HG03432 (cell line): ENCODE measurements at regions not wholly inside any gene's neighbourhood (a gene's known extent, or its start where the extent isn't known, plus 50 kb on each side); places are given as distances from the start of the nearest gene placed in this dataset.
"Not testable (repeated sequence)": the region's sequence is repeated elsewhere in the genome, so short reads cannot be mapped to it uniquely, and the experiment has no call there.

ENCODE experiments used
- ATAC-seq: cut with Tn5 transposase; IDR thresholded peaks from one replicate; pipeline ENCODE4 v1.9.1; 2021; ENCODE audit warnings: mild to moderate bottlenecking, moderate library complexity; ENCODE audit not compliant: unreplicated experiment

DNA sequence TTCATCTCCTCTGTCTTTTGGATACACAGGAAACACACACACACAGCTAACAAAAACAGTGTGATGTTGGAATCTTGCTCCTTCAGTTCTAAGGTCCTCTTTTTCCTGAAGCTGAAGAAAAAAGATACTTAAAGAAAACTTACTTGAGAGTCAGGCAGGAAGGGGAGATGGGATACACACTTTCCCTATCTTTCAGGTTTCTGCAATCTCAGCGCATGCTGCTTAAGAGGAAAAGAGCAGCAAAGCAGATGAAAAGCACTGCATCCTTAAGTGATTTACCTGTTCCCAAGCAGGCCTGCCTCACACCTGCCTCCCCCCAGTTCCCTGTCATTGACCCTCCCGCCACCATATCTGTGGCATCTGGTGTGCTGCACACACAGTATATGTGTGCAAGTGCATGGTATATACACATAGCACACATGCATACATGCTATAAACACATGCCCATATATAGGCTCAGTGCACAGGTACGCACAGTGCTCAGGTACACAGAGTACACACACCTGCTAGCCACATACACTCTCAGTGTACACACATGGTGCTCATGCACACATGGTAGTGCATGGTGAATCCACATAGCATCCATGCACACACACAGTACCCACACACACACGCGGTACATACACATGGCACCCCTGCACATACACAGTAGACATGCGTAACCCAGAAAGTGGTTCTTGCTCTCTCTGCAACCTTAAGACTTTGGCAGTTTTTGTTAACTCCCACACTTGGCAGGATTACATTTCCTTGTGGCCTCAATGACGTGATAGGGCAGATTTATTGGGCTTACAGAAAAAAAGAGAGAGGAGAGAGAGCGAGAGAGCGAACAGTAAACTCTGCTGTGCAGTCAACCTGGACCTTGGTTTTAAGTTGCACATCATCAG lies 166.9 kb downstream of the TOMM20 start:
- peak; percentile 21 for ATAC-seq

DNA sequence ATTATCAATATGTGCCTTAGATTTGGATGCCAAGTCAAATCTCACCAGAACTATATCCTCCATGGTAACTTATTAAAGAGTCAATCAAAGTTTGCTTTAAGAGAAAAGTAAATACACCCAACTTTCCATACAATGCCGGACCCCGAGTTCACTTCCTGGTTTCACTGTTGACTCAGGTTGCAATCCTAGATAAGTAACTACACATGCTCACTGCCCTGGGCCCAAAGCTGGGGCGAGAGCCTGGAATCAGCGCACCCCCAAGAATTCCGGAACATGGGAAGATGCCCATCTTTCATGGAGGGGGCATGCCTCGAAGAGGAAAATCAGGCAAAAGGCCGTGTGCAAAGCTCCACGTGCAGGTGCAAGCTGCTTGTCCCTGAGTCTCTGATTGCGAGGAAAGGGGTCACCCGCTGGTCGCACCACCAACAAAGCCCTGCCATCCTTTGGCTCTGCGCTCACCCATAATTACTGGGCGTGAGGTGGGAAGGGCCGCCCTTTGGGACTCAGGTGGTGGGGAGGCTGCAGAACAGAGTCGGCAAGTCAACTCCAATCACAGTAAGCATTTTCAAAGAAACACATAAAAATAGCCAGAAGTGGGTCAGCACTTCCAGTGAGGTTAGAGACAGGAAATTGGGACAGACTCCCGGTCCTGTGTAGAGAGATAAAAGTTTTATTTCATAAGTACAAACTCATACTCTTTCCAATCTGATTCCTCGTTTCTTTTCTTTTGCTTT lies 167.7 kb downstream of the TOMM20 start:
- no peak for ATAC-seq

DNA sequence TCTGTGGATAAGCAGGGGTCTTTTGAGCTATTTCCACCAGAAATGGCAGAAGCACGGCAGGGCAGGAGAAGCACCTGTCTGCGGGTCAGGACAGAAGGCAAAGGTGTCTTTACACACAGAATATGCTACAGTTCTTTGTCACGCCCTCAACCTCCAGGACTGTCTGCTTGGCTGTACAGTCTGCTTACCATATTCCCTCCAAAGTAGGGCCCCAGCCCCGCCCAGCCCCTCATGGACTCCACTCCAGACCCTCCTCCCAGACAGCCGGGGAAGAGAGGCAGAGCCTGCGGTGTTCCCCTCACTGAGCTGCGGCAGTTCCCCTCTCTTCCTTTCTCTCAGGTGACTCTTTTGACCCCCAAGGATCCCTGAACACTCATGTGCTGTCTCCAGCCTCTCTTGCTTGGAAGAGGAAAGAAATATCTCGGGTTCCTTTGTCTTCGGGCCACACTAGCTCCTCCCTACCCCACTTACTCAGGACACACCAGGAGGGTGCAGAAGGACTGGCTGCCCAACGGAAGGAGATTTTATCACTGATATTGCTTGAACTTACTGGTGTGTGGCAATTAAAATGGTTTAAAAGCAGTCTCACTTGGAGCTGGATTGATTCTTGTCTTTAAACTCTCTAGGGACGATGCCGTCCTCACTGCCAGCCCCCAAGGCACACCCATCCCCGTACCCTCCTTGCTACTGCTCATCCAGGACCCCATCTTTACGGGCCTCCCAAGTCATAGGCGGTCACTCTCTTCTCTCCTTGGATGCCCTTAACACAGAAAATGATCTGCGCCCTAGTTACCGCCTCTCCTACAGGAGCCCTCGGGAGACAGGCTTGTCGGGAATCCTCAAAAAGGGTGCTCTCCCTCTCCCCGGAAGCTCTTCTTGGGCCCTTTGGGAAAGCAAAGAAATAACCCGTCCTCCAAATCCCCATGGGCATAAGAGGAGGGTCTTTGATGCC lies 169.7 kb downstream of the TOMM20 start:
- no peak for ATAC-seq

DNA sequence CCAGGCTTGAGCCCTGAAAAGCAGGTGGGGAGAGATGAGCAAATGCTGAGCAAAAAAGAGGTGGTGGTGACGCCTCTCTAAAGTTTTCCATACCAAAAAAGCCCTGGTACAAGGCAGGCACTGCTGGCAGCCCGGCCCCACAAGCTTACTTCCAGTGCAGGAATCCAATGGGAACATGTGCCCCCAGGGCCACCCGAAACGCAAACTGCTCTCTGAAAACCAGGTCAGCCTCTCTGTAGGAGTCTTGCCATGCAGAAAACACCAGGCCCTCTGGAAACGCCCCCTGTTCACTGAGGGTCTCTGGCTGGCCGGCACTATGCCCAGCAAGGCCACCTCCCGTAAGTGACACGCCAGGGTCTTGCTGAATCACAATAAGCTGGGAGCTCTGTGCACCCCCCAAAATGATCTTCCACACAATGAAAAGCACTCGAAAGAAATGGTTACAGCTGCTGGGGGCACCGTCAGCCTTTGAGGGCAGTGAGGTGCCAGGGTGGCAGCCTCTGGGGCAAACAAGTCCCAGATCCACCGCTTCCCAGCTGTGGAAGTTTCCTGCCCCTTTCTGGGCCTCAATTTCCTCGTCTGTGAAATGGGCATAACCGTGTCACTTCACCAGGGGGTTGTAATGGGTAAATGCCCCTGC lies 170.5 kb downstream of the TOMM20 start:
- no peak for ATAC-seq

DNA sequence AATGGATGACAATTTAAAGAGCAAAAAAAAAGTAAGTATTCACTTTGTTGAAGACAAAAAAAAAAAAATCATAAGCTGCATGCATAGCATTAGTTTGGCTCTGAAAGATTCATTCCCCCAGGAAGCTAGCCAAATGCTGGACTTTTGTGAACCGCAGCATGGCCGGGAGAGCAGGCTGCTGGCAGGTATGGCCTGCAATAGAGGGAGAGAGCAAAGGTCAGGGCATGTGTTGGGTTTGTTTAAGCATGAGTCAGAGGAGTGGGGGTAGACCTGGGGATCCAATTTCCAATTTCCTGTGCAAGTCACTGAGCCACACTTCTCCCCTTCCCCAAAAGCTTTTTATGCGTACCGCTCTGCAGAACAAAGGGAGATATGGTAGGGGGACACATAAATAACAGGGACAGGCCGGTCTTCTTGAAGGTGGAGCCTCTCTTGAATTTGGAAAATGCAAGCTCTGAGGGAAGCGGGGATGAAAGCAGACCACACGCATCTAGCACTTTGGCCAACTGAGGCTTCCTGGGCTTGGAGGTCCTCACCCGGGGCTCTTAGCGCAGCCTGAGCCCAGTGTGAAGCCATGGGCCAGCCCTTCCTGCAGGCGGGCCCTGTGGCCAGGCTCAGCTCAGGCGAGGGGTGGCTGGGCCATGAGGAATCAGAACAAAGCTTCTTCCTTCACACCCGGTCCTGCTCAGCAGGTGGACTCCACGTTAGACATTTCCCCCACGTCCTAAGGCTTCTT lies 171.1 kb downstream of the TOMM20 start:
- no peak for ATAC-seq

DNA sequence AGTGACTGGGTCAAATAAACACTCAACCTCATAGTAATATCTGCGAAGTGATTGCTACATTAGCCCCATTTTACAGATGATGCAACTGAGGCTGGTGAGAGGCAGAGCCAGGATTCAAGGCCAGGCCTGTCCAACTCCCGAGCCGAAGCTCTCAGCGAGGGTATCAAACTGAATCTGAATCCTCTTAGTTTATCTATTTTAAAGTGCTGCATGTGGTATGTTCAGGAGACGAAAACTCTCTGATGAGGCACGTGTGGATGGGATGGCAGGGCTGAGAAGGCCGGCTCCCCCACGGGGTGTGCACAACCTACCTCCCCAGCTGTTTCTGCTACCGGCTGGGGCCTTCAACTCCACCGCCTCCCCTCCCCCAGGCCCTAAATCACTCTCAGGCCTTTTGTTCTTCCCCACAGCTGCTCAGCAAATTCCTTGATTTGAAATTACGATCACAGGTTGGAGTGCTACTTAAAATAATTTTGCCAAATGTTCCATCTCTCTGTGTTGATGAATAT lies 171.8 kb downstream of the TOMM20 start:
- no peak for ATAC-seq

DNA sequence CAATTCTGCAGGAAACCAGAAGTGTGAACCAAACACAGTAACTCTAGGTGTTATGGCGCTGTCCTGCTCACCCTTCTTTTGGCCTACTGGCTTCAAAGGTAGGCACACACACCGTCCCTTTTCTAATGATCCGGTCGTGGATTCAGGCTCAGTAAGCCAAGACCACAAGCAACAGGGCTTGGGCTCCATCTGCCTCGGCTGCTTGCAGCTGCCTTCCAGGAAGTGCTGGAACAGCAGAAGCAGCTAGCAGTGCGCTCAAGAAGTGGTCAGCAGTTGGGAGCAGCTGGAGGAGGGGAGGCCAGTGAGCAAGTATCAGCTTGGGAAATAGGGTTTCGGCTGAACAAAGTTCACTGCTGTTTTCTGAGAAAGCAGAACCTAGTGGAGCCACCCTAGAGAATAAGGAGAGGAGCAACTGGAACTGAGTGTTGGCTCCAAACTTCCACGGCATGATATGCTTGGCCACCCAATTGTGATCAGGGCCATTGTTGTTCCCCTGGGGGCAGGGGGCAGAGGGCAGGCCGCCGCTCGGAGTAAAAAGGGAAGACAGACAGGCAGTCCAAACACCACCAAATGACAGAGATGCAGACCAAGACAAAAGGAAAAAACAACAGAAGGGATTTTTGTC lies 173.4 kb downstream of the TOMM20 start:
- ATAC-seq: peak; percentile 45

DNA sequence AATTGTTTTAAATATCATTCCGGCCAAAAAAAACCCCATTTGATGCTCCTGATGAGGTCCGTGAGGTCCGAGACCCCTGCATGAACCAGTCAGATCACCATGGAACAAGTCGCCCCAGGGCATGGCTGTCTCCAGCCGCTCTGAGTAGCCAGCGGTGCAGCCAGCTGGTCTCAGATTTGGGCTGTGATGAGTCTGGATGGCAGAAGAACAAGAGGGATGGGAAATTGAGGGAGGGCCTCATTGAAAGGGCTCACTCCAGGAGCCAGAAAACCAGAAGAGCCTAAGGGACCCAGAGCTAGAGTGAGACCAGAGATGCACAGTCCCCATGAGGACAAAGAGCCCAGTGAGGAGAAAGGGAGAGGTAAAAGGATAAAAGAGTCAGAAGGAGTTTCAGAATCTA lies 174.0 kb downstream of the TOMM20 start:
- ATAC-seq: peak; percentile 7

DNA sequence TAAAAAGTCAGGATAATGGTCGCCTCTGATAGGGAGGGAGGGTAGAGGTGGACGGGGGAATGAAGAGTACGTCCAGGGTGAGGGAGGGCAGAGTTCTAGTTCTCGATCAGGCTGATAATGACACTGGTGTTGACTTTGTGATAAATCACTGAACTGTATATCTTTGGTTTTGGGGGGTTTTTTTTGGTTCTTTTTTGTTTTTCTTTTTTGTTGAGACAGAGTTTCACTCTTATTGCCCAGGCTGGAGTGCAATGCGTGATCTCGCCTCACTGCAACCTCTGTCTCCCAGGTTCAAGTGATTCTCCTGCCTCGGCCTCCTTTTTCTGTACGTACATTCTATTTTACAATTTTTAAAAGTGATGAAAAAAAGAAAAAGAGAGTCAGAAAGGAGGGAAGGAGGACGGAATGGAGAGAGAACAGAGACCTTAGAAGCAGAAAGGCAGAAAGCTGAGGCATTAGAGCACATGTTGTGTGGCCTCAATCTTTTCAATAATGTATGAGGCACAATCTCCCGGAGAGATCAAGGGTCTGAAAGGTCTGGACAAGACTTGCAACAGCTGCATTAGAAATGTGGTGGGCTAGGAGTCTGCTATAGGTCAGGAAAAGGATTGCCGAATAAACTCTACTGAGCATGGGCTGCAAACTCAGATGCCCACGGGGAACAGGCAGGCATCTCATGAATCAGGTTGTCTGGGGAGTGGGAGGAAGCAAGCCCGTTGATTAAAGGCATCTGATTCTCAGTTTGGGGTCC lies 174.8 kb downstream of the TOMM20 start:
- no peak for ATAC-seq

DNA sequence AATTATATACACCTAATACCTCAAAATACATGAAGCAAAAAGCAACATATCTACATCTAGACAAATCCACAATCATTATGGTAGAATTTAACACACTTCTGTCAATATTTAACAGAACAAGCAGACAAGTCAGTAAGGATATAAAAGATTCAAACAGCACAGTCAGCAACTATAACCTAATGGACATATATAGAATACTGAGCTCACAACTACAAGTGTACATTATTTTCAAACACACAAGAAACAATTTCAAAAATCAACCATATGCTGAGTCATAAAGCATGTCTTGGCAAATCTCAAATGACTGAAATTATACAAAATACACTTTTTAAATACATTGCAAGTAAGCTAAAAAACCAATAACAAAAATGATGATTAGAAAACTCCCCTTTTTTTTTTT lies 178.0 kb downstream of the TOMM20 start:
- no peak for ATAC-seq

DNA sequence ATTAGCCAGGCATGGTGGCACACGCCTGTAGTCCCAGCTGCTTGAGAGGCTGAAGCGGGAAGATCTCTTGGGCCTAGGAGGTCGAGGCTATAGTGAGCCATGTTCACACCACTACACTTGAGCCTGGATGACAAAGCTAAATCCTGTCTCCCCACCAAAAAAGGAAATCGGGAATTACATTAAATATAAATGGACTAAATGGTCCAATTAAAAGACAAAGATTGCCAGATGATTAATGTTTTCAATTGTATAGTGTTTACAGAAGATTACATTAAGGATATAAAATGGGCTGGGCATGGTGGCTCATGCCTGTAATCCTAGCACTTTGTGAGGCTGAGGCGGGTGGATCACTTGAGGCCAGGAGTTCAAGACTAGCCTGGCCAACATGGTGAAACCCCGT lies 179.1 kb downstream of the TOMM20 start:
- ATAC-seq: not testable (repeated sequence)

DNA sequence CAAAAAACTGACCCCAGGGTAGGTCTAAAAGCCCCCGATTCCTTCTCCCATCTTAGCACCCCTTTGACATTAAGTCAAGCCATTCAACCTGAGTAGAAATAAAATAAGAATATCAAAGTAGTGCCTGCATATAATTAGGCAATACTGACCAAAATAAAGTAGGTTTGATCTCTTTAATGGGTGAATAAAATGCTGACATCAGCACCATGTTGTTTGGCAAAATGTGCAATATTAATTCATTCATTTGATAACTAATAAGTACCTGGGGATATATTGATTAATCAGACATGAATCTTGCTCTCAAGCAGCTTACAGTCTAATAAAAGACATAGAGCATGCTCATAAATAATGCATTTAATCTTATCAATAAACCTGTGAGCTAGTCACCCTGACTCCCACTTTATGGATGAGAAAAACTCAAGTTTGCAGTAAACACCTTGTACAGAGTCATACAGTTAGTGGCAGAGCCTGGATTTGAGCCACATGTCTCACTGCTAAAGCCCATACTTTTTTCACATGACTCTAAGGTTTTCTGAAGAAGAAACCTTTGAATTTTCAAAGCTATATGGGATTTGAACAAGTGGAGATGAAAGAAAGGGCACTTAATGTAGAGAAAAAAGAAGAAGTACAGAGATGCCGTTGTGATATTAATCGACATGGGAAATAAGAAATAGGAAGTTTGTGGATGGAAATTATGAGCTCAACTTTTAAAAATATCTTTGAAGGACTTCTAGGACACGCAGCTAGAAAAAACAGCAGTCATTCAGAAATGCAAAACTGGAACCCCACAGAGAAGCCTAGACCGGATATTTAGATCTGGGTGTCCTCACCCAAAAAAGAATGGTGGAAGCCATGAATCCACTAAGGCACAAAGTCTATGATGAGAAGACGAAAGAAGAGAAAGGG lies 183.9 kb downstream of the TOMM20 start:
- ATAC-seq: no peak

DNA sequence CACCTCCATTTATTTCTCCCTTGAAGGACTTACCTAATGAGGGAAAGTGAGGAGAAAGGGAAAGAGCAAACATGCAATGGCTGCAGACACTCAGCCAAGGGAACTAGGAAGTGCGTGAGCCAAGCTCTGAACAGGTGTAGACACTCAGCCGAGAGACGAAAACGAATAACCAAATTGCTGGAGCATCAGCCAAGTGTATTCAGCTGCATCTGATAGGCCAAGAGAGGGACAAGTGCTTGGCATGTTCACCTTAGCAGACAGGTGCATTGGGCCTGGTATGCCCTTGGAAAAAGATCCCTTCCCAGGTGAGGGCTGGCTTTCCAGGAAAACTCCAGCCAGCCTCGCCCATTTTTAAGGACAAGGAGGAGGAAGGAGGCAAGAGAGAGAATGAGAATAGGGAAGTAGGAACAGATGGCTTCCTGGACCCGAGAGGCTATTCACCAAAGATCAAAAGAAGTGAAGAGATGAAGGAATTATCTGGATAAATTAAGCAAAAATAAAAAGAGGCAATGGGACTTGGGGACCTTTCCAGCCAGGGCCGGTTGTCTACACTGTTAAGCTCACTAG lies 184.7 kb downstream of the TOMM20 start:
- no peak for ATAC-seq

DNA sequence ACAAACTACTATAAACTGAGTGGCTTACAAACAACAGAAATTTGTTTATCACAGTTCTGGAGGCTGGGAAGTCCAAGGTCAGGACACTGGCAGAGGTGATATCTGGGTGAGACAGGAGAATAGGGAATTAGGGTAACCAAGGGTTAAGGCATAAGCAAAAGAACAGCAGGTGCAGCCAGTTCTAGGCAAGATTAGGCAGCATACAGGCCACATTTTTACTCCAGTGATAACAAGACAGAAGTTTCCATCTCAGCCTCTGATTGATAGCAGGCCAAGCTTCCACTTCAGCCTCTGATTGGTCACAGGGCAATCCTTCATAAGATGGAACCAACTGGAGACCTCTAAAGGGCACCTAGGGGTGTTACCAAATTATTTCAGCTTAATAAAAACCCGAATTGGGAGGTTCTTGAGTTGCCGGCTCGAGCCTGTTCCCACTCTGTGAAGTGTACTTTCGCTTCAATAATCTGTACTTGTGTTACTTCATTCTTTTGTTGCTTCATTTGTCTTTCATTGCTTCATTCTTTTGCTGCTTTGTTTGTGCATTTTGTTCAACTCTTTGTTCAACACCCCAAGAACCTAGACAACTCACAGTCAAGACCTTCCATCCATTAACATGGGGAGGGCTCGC lies 185.6 kb downstream of the TOMM20 start:
- ATAC-seq: no peak

DNA sequence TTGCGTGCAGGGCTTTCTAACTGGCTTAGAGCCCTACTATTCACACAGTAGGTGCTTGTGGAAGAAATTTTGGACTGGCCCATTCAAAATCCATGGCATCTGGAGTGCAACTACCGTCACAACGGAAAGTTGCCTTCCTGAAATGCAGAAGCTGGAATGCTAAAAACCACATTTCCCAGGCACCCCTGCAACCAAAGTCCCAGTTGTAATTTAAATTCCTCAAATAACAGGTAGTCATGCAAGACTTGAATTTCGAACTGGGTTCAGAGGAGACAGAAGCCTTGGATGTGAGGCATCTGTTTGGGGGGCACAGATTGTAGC lies 186.7 kb downstream of the TOMM20 start:
- no peak for ATAC-seq

DNA sequence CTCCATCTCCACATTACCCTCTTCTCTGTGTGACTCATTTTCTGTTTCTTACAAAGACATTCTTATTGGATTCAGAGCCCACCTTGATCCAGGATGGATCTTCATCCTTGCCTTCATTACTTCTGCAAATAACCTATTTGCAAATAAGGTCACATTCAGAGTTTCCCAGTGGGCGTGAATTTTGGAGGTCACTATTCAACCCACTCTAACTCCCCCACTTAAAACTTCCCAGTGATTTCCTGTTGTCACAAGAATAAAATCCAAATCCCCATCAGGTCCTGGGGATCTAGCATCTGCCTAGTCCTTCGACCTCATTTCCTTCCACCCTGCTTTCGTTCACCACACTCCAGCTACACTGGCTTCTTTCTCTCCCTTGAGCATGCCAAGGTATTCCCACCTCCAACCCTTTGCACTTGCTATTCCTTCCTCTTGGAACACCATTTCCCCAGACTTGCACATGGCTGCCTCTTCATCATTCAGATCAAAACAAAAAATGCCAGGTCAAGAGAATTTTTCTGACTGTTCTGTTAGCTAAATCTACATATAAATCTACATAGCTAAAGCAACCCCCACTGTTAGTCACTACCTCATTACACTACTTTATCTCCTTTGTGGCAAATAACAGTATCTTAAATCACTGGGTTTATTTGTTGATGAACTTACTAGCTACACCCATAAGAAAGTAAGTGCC lies 187.2 kb downstream of the TOMM20 start:
- no peak for ATAC-seq
